Skeletal muscle tissue (tissue), 3 donors: ENCODE measurements at regions not wholly inside any gene's neighbourhood (a gene's known extent, or its start where the extent isn't known, plus 50 kb on each side); places are given as distances from the start of the nearest gene placed in this dataset.

ENCODE experiments used
- H3K27ac ChIP-seq: one replicate; pipeline ENCODE4 v1.7.0; 2013; ENCODE audit warnings: mild to moderate bottlenecking, low read depth, low read length, inconsistent platforms
- H3K27me3 ChIP-seq, 3 donors: one replicate each; pipeline ENCODE4 v1.7.0; 2013; ENCODE audit warnings: low read length in 3 of 3; ENCODE audit not compliant: control insufficient read depth in 3 of 3, insufficient read depth in 3 of 3
- H3K36me3 ChIP-seq, 3 donors: one replicate each; pipeline ENCODE4 v1.7.0; 2013; ENCODE audit warnings: low read length in 3 of 3; ENCODE audit not compliant: control insufficient read depth in 3 of 3, insufficient read depth in 3 of 3
- H3K4me1 ChIP-seq, 3 donors: one replicate each; pipeline ENCODE4 v1.7.0; 2013; ENCODE audit warnings: low read length in 3 of 3, mild to moderate bottlenecking in 3 of 3; ENCODE audit not compliant: control insufficient read depth in 3 of 3, insufficient read depth in 3 of 3
- H3K4me3 ChIP-seq, 3 donors: one replicate each; pipeline ENCODE4 v1.7.0; 2013; ENCODE audit warnings: low read length in 3 of 3
- H3K9ac ChIP-seq, 3 donors: one replicate each; pipeline ENCODE4 v1.7.0; 2013; ENCODE audit warnings: low read length in 3 of 3, mild to moderate bottlenecking in 3 of 3, moderate library complexity in 2 of 3, low read depth in 1 of 3
- H3K9me3 ChIP-seq, 3 donors: one replicate each; pipeline ENCODE4 v1.7.0; 2013; ENCODE audit warnings: low read length in 3 of 3; ENCODE audit not compliant: control insufficient read depth in 3 of 3
- donor health status: Osteomylitis.

DNA sequence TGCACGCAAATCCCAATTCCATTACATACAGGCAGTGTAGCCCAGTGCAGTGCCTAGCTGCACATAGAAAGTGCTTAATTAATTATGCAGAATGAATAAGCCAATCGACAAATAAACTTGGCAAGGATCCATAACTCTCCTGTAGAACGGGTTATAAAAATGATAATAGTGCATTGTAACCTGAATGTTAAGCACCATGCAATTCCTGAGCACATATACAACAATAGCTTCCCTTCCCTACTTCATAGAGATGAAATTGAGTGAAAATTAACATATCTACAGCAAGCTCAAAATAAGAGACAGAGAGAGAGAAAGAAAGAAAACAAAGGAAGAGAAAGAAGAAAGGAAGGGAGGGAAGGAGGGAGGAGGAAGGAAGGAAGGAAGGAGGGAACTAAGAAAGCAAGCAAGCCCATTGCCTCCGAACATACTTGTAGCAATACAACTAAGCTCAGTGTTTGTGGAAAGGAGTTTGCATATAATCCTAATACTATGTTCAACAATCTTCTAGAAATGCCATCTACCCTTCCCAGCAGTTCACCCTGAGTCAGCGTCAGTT is 1074.0 kb upstream of the LCORL start:
- Histone ChIP-seq H3K36me3 (no peaks in the 10 kb centered on the region), H3K4me3 (no peak overlapping the region), H3K4me1 (no peaks in the 10 kb centered on the region), H3K9ac (no peak overlapping the region), H3K9me3 (no peaks in the 10 kb centered on the region), H3K27me3 (no peaks in the 10 kb centered on the region), H3K27ac (no peak overlapping the region)

DNA sequence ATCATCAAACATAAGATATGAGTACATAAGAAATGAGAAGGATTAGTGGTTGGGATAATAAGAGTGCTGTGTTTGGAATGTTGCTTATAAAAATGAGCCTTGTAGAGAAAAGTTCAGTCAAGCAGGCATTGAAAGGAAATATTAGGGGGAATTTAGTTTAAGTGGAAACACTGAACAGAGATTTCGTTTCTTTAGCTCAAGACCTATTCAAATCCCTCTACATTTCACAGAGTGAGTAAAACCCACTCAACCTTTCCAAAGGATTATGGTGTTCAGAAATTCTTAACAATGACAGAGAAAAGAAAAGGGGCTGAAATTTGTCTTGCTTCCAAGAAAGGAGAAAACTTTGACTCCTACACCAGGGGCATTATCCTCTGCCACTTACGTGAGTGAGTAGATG is 1072.4 kb upstream of the LCORL start:
- H3K27ac ChIP-seq, result no peak overlapping the region
- H3K4me3 ChIP-seq, result no peak overlapping the region
- H3K4me1 ChIP-seq, result no peaks in the 10 kb centered on the region
- no peak overlapping the region for H3K9ac ChIP-seq
- no peaks in the 10 kb centered on the region for H3K9me3 ChIP-seq
- no peaks in the 10 kb centered on the region for H3K27me3 ChIP-seq
- no peaks in the 10 kb centered on the region for H3K36me3 ChIP-seq

GRCh38 chr4:19092797-19093196 is 1071.2 kb upstream of the LCORL start:
- H3K27me3 ChIP-seq, result no peaks in the 10 kb centered on the region
- H3K27ac ChIP-seq, result no peak overlapping the region
- H3K4me3 ChIP-seq, result no peak overlapping the region
- no peaks in the 10 kb centered on the region for H3K36me3 ChIP-seq
- H3K4me1 ChIP-seq, result no peaks in the 10 kb centered on the region
- no peaks in the 10 kb centered on the region for H3K9me3 ChIP-seq
- no peak overlapping the region for H3K9ac ChIP-seq

DNA sequence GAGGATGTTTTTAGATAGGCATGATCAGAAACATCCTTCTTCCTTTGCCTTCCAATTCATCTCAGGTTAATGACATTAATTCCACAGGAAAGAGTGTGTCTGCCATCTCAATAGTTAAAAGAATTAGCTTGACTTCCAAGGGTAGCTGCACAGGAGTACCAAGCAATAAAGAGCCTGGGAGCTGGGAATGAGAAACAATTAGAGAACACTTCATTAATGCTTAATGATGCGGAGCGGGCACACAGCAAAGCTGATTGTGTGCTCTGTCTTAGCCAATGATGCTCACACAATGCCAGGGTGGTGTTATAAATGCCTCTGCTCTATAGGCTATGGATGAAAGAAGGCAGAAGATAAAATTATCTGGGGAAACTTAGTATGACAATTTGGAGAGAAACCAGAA is 1052.5 kb upstream of the LCORL start:
- Histone ChIP-seq H3K4me1 (no peaks in the 10 kb centered on the region), H3K27me3 (no peaks in the 10 kb centered on the region), H3K27ac (no peak overlapping the region), H3K9me3 (no peaks in the 10 kb centered on the region), H3K36me3 (no peaks in the 10 kb centered on the region), H3K4me3 (no peak overlapping the region), H3K9ac (no peak overlapping the region)

DNA sequence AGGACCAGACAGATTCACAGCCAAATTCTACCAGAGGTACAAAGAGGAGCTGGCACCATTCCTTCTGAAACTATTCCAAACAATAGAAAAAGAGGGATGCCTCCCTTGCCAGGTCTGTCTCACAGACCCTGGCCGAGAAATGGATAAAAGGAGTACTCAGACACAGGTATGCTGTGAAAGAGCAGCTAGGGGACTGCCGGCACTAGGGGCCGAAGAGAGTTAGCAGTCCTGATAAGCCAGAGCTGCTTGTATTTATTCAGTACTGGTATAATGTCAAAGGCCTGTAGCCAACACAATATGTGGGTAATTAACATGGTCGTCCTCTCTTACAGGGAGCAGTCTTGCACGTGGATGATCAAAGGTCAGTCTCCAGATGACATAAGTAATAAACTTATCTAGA is 1042.1 kb upstream of the LCORL start:
- Histone ChIP-seq H3K9ac (no peak overlapping the region), H3K4me1 (no peaks in the 10 kb centered on the region), H3K36me3 (no peaks in the 10 kb centered on the region), H3K27ac (no peak overlapping the region), H3K9me3 (no peaks in the 10 kb centered on the region), H3K27me3 (no peaks in the 10 kb centered on the region), H3K4me3 (no peak overlapping the region)

GRCh38 chr4:19054916-19055315 is 1033.4 kb upstream of the LCORL start:
- no peaks in the 10 kb centered on the region for H3K4me1 ChIP-seq
- H3K4me3 ChIP-seq, result no peak overlapping the region
- H3K36me3 ChIP-seq, result no peaks in the 10 kb centered on the region
- H3K27ac ChIP-seq, result no peak overlapping the region
- no peak overlapping the region for H3K9ac ChIP-seq
- H3K27me3 ChIP-seq, result no peaks in the 10 kb centered on the region
- no peaks in the 10 kb centered on the region for H3K9me3 ChIP-seq

DNA sequence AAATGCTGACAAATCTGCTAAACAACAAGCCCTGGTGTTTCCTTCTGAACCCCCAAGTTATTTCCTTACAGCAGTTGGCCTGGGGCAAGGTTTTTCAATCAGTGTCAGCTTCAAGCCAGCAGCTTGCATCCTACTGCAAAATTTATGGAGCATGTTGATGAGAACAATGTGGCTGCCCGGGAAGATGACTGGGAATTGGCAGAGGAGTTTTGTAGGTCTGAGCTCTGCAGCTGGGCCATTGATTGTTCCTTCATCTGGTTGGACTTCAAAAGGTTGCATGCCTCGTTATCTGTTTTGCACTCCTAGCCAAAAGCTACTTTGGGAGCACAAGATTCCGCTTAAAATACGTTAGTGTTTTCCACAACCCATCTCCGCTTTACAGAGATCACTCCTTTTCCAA is 1030.3 kb upstream of the LCORL start:
- Histone ChIP-seq H3K27me3 (no peaks in the 10 kb centered on the region), H3K4me3 (no peak overlapping the region), H3K36me3 (no peaks in the 10 kb centered on the region), H3K9me3 (no peaks in the 10 kb centered on the region), H3K27ac (no peak overlapping the region), H3K9ac (no peak overlapping the region), H3K4me1 (no peaks in the 10 kb centered on the region)

GRCh38 chr4:19047279-19047880 is 1025.8 kb upstream of the LCORL start:
- Histone ChIP-seq H3K9me3 (no peaks in the 10 kb centered on the region), H3K27ac (no peak overlapping the region), H3K27me3 (no peaks in the 10 kb centered on the region), H3K4me1 (no peaks in the 10 kb centered on the region), H3K4me3 (no peak overlapping the region), H3K9ac (no peak overlapping the region), H3K36me3 (no peaks in the 10 kb centered on the region)

DNA sequence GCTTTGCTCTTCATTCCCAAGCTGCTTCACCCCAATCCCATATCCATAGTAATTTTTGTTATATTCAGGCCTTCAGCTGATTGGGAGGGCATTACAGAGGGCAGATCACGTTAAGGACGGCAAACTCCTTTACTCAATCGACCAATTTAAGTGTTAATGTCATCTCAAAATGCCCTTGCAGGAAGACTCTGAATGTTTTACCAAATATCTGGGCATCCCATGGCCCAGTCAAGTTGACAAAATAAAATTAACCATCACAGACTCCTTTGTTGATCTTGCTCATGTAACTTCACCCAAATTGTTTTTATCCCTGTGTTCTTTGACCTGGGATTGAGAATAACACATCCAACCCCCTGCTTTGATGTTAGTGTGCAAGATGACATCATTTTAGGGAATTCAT is 1018.3 kb upstream of the LCORL start:
- H3K27ac ChIP-seq, result no peak overlapping the region
- H3K4me1 ChIP-seq, result no peaks in the 10 kb centered on the region
- H3K27me3 ChIP-seq, result no peaks in the 10 kb centered on the region
- no peak overlapping the region for H3K9ac ChIP-seq
- no peaks in the 10 kb centered on the region for H3K9me3 ChIP-seq
- H3K36me3 ChIP-seq, result no peaks in the 10 kb centered on the region
- no peak overlapping the region for H3K4me3 ChIP-seq

GRCh38 chr4:19038231-19038630 is 1016.7 kb upstream of the LCORL start:
- no peaks in the 10 kb centered on the region for H3K9me3 ChIP-seq
- H3K27ac ChIP-seq, result no peak overlapping the region
- H3K36me3 ChIP-seq, result no peaks in the 10 kb centered on the region
- H3K27me3 ChIP-seq, result no peaks in the 10 kb centered on the region
- no peak overlapping the region for H3K9ac ChIP-seq
- no peak overlapping the region for H3K4me3 ChIP-seq
- H3K4me1 ChIP-seq, result no peaks in the 10 kb centered on the region
